ENCODE measurements at regions not wholly inside any gene's neighbourhood (a gene's known extent, or its start where the extent isn't known, plus 50 kb on each side); places are given as distances from the start of the nearest gene placed in this dataset.

DNA sequence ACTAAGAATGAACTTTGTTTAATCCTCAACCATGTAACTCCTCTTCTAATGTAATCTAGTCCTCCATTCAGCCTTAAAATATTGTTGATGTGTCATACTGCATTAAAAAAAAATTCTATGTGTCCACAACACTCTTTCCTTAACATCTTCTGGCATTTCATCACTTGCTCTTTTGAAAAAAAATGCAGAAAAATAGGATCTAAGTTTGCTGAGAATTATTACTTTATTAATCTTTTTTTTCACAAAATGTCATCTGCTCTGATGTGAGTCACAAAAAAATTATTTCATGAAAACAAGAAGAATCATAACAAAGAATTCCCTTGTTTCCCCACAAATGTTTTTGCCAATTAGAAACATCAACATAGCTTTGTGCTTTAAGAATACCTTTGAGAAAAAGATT is 410.1 kb upstream of the MGAT4C start:
- Mint-ChIP-seq H3K4me1 (no peaks in the 10 kb centered on the region), H3K27ac (no peak overlapping the region), H3K4me3 (no peak overlapping the region), H3K9me3 (peaks cover 8 to 14% of the 10 kb centered on the region in 2 donors), H3K27me3 (ENCODE audit: low read depth in 2 of 2) (no peaks in the 10 kb centered on the region), H3K36me3 (peaks cover 14% of the 10 kb centered on the region)
- no peaks in the 10 kb centered on the region for H3K4me1 ChIP-seq (ENCODE audit: control insufficient read depth, insufficient read depth, low read length)
- no peak overlapping the region for H3K4me3 ChIP-seq (ENCODE audit: low read length)
- H3K9me3 ChIP-seq (ENCODE audit: control insufficient read depth, insufficient read depth, low read length) = peaks cover 9% of the 10 kb centered on the region
- ATAC-seq = no peak
- TF ChIP-seq, protein P1, sequence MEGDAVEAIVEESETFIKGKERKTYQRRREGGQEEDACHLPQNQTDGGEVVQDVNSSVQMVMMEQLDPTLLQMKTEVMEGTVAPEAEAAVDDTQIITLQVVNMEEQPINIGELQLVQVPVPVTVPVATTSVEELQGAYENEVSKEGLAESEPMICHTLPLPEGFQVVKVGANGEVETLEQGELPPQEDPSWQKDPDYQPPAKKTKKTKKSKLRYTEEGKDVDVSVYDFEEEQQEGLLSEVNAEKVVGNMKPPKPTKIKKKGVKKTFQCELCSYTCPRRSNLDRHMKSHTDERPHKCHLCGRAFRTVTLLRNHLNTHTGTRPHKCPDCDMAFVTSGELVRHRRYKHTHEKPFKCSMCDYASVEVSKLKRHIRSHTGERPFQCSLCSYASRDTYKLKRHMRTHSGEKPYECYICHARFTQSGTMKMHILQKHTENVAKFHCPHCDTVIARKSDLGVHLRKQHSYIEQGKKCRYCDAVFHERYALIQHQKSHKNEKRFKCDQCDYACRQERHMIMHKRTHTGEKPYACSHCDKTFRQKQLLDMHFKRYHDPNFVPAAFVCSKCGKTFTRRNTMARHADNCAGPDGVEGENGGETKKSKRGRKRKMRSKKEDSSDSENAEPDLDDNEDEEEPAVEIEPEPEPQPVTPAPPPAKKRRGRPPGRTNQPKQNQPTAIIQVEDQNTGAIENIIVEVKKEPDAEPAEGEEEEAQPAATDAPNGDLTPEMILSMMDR (IDR thresholded peaks at IDR 0.05) = no peak
- no peak for DNase-seq
- H3K27ac ChIP-seq (ENCODE audit: low read length) = no peak overlapping the region
- no peaks in the 10 kb centered on the region for H3K36me3 ChIP-seq (ENCODE audit: control insufficient read depth, insufficient read depth, low read length)
- intact Hi-C loops (cut with micrococcal nuclease) = no loop called here
- H3K27me3 ChIP-seq (ENCODE audit: control insufficient read depth, insufficient read depth, low read length) = no peaks in the 10 kb centered on the region

DNA sequence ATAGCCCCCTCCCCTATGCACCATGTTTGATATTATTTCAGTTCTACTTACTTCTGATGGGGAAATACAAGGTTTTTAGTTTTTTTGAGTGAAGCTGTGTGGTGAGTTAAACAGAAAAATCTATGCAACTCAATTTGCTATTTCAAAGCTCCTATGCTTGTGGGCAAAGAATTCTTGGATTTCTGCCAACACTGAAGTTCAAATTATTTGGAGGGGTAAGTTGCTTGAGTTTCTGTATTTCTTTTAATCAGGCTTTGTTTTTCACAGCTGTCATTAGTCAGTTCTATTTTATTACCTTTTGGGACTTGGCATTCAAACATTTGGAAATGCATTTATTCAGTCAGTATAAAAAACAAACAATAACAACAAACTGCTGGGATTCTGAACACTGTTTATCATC is 407.5 kb upstream of the MGAT4C start:
- H3K4me1 Mint-ChIP-seq = no peaks in the 10 kb centered on the region
- intact Hi-C loops (cut with micrococcal nuclease) = no loop called here
- H3K36me3 ChIP-seq (ENCODE audit: control insufficient read depth, insufficient read depth, low read length) = no peaks in the 10 kb centered on the region
- H3K27ac ChIP-seq (ENCODE audit: low read length) = no peak overlapping the region
- no peak for DNase-seq
- no peaks in the 10 kb centered on the region for H3K4me1 ChIP-seq (ENCODE audit: control insufficient read depth, insufficient read depth, low read length)
- TF ChIP-seq, protein P1 (IDR thresholded peaks at IDR 0.05) = no peak
- no peaks in the 10 kb centered on the region for H3K27me3 ChIP-seq (ENCODE audit: control insufficient read depth, insufficient read depth, low read length)
- no peak for ATAC-seq
- H3K9me3 Mint-ChIP-seq = peaks cover 8 to 20% of the 10 kb centered on the region in 2 donors
- H3K27me3 Mint-ChIP-seq (ENCODE audit: low read depth in 2 of 2) = no peaks in the 10 kb centered on the region
- no peak overlapping the region for H3K4me3 Mint-ChIP-seq
- no peak overlapping the region for H3K27ac Mint-ChIP-seq
- peaks cover 6% of the 10 kb centered on the region for H3K36me3 Mint-ChIP-seq
- peaks cover under 1% of the 10 kb centered on the region for H3K9me3 ChIP-seq (ENCODE audit: control insufficient read depth, insufficient read depth, low read length)
- no peak overlapping the region for H3K4me3 ChIP-seq (ENCODE audit: low read length)

DNA sequence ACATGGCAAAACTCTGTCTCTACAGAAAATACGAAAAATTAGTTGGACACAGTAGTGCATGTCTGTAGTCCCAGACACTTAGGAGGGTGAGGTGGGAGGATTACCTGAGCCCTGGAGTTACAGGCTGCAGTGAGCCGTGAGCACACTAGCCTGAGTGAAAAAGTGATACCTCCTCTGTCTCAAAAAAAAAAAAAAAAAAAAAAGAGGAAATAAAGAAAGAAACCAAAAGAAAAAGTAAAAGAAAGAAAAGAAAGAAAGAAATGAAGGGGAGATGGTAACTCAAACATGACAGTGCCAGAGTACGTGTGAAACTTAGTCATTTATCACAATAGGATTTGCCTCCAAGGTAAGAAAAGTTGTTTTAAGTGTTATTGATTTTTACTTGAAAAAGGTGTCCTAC is 407.0 kb upstream of the MGAT4C start:
- DNase-seq = no peak
- H3K27ac Mint-ChIP-seq = no peak overlapping the region
- H3K4me1 Mint-ChIP-seq = no peaks in the 10 kb centered on the region
- intact Hi-C loops (cut with micrococcal nuclease) = no loop called here
- TF ChIP-seq, protein P1 (IDR thresholded peaks at IDR 0.05) = no peak
- H3K36me3 Mint-ChIP-seq = peaks cover 4% of the 10 kb centered on the region
- H3K27me3 Mint-ChIP-seq (ENCODE audit: low read depth in 2 of 2) = no peaks in the 10 kb centered on the region
- no peak overlapping the region for H3K4me3 Mint-ChIP-seq
- Histone ChIP-seq H3K9me3 (ENCODE audit: control insufficient read depth, insufficient read depth, low read length) (no peaks in the 10 kb centered on the region), H3K4me1 (ENCODE audit: control insufficient read depth, insufficient read depth, low read length) (no peaks in the 10 kb centered on the region), H3K36me3 (ENCODE audit: control insufficient read depth, insufficient read depth, low read length) (no peaks in the 10 kb centered on the region), H3K4me3 (ENCODE audit: low read length) (no peak overlapping the region), H3K27me3 (ENCODE audit: control insufficient read depth, insufficient read depth, low read length) (no peaks in the 10 kb centered on the region), H3K27ac (ENCODE audit: low read length) (no peak overlapping the region)
- peaks cover 8 to 22% of the 10 kb centered on the region in 2 donors for H3K9me3 Mint-ChIP-seq
- no peak for ATAC-seq
- WGBS (ENCODE audit: insufficient coverage) = 75% methylated on average over 2 of the region's 3 CpGs

DNA sequence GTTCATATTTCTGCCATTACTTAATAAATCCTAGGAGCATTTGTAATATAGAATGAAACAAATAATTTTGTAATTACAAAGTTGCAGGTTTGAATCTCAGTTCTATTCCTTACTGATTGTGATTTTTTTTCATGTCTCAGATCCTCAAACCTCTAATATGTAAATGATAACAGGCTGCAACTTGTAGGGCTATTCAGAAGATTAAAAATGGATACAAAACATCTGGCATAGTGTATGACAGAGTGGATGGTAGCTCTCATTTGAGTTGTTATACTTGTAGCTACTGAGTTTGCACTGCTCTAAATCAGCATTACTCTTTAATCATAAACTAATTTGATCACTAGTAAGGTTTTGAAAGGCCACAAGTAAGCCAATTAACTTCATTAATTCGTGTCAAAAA is 406.3 kb upstream of the MGAT4C start:
- TF ChIP-seq, protein P1 (IDR thresholded peaks at IDR 0.05) = no peak
- Histone ChIP-seq H3K4me1 (ENCODE audit: control insufficient read depth, insufficient read depth, low read length) (no peaks in the 10 kb centered on the region), H3K27me3 (ENCODE audit: control insufficient read depth, insufficient read depth, low read length) (no peaks in the 10 kb centered on the region), H3K9me3 (ENCODE audit: control insufficient read depth, insufficient read depth, low read length) (no peaks in the 10 kb centered on the region), H3K36me3 (ENCODE audit: control insufficient read depth, insufficient read depth, low read length) (no peaks in the 10 kb centered on the region), H3K4me3 (ENCODE audit: low read length) (no peak overlapping the region), H3K27ac (ENCODE audit: low read length) (no peak overlapping the region)
- no CpG with 5 or more reads among the region's 1 CpG for WGBS (ENCODE audit: insufficient coverage)
- Mint-ChIP-seq H3K27ac (no peak overlapping the region), H3K27me3 (ENCODE audit: low read depth in 2 of 2) (no peaks in the 10 kb centered on the region), H3K9me3 (peaks cover 6 to 19% of the 10 kb centered on the region in 2 donors), H3K36me3 (no peaks in the 10 kb centered on the region), H3K4me1 (no peaks in the 10 kb centered on the region), H3K4me3 (no peak overlapping the region)
- ATAC-seq (no peak), DNase-seq (no peak)
- intact Hi-C loops (cut with micrococcal nuclease) = no loop called here
